HG03575 (cell line): ENCODE measurements at regions not wholly inside any gene's neighbourhood (a gene's known extent, or its start where the extent isn't known, plus 50 kb on each side); places are given as distances from the start of the nearest gene placed in this dataset.

Source experiments
- ATAC-seq: cut with Tn5 transposase; IDR thresholded peaks from one replicate; pipeline ENCODE4 v1.9.1; 2021; ENCODE audit not compliant: unreplicated experiment, insufficient number of reproducible peaks, low FRiP score; ENCODE audit errors: extremely low read depth

DNA sequence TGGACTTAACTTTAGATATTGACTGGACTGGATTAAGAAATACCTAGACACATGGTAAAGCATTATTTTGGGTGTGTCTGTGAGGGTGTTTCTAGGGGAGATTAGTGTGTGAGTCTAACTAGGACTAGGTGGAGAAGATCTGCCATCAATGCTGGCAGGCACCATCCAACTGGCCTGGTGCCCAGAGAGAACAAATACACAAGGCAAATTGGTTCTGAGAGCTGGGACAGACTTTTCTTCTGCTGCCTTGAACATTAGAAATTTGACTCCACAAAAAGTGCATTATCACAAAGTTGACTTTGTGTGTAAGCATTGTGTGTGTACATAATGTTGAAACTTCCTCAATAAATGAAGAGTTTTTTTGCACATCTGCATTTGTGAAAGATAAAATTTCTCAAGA, 522.1 kb downstream of the SUCLA2 start:
- no peak for ATAC-seq

GRCh38 chr13:47475441-47475948, 525.6 kb downstream of the SUCLA2 start:
- ATAC-seq: no peak

DNA sequence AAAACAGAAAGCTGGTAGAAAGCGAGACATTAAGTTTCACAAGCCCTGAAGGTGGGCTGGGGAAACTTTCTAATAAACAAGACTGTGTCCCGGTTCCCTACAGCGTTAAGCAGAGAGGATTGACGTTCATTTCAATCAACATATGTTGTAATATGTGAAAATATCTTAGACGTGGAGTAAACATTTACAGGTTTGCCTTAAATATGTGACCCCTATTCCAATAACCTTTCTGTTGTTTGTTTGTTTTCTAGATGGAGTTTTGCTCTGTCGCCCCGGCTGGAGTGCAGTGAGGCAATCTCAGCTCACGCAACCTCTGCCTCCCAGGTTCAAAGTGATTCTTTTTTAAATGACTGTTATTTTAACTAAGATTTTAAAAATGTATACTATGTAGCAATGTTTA, 526.2 kb downstream of the SUCLA2 start:
- ATAC-seq: no peak

DNA sequence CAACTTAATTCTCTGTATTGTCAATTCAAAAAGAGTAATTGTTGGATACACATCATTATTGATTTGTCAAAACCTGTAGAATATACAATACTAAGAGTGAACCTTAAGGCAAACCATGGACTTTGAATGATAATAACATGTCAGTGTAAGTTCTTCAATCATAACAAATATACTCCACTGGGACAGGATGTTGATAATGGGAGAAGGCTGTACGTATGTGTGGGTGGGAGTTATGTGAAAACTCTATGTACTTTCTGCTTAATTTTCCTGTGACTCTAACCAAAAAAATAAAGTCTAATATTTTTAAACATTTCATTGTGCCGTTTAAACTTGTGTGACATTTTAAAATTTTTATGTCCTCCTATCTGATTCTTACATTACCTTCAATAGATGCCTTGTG, 526.7 kb downstream of the SUCLA2 start:
- no peak for ATAC-seq

GRCh38 chr13:47472516-47472915, 528.6 kb downstream of the SUCLA2 start:
- no peak for ATAC-seq

- ATAC-seq: no peak
Observed at GRCh38 chr13:47463726-47464125, 537.3 kb downstream of the SUCLA2 start.

DNA sequence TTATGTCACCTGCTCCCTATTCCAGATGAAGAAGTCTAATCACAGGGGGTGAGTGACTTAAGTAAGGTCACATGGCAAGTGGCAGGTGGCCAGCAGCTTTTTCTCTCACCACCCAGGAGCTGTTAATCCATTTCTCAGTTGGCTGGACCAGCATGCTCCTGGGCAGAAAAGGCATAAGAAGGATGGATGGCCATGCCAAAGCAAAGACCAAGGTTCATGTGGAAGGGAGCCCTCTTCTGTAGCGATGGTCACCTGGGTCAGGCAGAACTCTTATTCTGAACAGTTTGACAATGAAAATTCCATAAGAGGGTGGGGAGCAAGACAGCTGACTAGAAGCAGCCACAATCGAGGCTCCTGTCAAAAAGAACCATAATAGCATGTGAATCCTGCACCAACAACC, 538.1 kb downstream of the SUCLA2 start:
- no peak for ATAC-seq

DNA sequence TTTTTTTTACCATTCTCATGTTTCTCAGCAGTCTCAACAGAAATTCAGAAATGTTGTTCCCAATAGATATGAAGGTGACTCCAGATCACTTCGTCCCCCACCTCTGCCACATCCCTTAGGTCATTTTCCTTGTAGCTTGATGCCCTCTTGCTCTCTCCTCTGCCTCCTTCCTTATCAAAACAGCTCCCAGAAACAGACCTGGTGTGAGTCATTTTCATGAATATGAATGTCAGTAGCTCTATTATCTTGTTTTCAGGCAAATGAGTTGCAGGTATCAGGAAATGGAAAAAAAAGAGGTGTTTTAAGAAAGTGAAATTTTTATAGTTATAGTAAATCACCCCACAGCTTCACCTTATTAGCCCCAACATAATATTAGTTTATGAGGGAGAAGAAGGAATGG, 539.3 kb downstream of the SUCLA2 start:
- ATAC-seq: no peak

GRCh38 chr13:47459512-47459911, 541.6 kb downstream of the SUCLA2 start:
- ATAC-seq: no peak

DNA sequence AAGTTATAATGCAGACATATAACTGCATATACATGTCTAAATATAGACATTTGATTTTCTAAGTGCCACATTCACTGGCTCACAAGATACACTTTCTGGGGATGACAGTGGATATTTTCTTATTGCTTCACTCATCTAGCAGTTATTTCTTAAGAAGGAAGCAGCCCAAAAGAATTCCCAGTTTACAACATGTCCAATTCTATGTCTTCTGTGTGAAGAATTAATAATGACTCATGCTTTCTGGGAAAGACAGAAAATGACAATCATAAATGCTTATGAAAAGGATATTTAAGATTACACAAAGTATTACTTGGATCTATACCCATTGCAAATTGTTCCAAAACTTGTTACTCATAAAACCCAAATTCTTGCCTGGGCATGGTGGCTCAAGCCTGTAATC, 543.4 kb downstream of the SUCLA2 start:
- no peak for ATAC-seq

DNA sequence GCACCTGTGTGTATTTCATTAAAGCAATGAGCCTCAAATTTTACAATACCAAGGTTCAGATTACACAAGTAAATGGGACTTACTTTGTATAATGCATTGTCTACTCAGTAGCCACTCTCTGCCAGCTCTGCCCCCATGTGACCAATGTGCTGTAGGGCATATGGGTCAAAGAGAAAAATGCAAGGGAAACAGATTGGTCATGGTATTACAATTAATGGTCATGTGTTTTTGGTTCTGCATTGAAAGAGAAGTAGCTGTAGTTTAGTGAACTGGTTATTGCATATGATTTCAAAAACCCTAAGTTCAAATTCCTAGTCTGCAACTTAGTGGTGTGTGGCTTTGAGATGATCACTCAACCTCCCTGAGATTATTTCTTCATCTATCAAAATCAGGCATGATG, 545.4 kb downstream of the SUCLA2 start:
- no peak for ATAC-seq

DNA sequence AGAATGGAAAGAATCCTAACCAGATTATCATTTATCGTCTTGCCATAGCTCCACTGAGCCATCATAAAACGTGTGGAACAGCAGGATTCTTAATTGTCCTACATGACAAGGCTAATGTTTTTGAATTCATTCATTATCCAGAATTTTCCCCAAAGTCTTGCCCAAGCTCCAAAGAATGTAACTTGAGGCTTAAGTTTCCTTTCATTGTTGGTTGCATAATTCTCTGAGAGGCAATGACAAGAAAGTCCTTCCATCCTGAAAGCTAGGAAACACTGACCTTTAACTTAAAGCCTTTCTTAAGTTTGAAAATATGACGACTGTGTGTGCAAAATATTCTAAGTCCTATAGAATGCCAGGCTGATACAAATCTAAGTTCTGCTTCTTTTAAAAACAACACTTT, 546.1 kb downstream of the SUCLA2 start:
- ATAC-seq: no peak

GRCh38 chr13:47437406-47437805, 540.6 kb upstream of the HTR2A start:
- no peak for ATAC-seq

DNA sequence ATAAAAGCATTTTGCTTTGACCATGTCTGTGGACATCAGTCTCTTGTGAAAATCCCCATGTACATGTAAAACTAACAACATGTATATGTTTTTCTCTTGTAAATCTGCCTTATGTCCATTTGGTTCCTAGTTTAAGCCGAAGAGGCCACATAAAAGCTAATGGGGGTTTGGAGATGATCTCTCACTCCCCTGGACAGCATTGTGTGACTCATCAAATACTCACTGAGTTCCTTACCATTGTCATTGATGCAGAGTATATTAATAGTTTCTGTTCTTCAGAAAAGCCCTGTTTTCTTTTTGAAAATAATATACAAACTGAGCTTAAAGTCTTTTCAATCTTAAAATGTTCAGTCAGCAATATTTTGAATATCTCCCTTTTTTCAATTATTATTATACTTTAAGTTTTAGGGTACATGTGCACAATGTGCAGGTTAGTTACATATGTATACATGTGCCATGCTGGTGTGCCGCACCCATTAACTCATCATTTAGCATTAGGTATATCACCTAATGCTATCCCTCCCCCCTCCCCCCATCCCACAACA, 536.7 kb upstream of the HTR2A start:
- no peak for ATAC-seq

DNA sequence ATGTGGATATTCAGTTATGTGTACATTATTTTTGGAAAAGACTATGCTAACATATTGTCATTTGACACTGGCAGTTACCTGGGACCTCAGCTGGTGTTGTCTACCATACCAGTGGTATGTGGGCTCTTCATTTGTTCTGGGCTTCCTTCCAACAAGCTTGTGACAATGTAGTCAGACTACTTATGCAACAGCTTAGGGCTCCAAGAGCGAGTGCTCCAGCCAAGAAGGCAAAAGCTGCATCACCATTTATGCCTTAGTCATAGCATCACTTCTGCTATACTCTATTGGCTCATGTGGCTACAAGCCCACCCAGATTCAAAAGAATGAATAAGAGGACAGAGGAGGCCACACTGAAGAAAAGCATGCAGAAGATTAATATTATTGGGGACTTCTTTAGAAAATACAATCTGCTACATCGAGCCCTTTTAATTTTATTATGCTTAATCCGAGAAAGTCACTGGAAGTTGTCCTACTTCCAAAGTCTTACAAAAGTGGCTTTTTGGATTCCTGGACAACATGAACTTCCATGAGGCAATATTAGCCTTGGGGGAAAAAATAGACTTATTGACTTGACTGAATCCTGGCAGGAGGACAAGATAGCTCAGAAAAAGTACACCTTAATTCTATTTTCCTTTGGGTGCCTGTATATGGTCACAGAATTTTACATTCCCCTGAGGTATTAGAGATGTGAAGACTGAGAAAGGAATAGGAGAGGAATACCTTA, 529.4 kb upstream of the HTR2A start:
- ATAC-seq: no peak

DNA sequence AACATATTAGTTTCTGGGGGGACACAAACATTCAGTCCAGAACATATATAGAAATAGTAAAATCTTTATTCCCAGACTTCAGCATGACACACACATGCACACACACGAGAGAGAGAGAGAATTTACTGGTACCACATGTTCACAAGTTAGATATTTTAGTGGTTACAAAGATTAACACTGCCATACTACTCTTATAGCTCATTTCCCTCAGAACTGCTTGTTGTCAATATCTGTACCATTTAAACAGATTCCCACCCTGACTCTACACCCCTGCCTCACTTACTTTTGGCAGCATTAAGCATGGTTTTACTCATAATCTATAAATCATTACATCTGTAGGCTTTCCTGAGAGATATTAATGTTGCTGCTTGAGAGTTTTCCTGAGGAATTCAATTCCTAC, 524.7 kb upstream of the HTR2A start:
- ATAC-seq: no peak

- ATAC-seq: no peak
Observed at GRCh38 chr13:47420568-47420967, 523.7 kb upstream of the HTR2A start.

DNA sequence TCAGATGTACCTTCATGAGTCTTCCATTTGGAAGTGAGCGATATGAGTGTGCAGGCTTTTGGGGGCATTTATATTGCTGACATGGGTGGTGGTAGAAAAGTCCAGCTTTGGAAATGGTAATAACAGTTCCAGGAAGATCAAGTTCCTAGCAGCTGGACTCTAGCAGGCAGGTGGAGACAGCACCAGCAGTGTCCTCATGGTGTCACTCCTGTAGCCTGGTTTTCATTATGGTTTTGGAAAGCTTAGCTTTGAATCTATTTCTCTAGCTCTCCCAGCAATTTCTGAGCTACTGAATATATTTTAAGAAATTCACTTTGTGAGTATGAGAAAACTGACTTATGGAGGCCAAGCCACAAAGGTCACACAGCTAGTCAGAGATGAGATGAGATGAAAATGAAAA, 523.2 kb upstream of the HTR2A start:
- no peak for ATAC-seq

DNA sequence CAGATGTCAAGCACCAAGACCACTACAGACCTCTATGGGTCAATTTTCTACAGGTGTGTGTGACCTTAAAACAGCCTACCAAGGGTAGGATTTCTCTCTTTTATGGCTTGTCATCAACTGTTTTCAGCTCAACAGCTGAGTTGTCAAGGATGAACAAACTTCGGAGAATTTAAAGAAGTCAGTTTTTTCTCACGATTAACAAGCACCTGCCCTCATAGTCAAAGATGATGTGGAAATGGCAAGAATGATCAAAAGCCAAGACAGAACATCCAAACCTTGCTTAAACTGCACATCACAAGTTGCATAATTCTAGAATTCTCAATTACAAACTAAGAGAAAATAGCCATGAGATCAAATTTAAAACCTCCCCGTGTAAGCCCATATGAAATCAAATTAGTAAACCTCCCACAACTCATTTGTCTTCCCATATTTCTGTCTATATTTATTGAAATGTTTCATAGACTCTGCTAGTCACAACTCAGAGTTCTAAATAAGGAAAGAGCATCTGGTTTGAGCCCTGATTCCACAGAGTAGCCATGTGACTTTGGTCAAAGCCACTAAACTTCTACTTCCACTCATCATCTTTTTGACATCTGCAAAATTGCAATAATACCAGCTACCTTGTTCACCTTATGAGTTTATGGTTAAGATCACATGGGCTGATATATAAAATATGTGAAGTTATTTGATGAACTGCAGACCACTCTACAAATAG, 521.5 kb upstream of the HTR2A start:
- ATAC-seq: no peak

- no peak for ATAC-seq
Observed at GRCh38 chr13:47417485-47417884, 520.6 kb upstream of the HTR2A start.
